Neural cell (in vitro differentiated cells): ENCODE measurements at regions not wholly inside any gene's neighbourhood (a gene's known extent, or its start where the extent isn't known, plus 50 kb on each side); places are given as distances from the start of the nearest gene placed in this dataset.

Experiments
- H2AFZ ChIP-seq: fragments of 200-600, 300-800 bp; sonication (generic), shearing (Covaris generic); 2 replicates; pipeline ENCODE4 v1.6.0; 2014; ENCODE audit warnings: low read depth, mild to moderate bottlenecking, antibody characterized with exemption, low read length, moderate library complexity
- H3F3A ChIP-seq: fragments of 200-600 bp; shearing (Covaris generic); 2 replicates; pipeline ENCODE4 v1.6.1; 2016; ENCODE audit warnings: mild to moderate bottlenecking, moderate library complexity, mixed read lengths, antibody characterized with exemption, low read length; ENCODE audit not compliant: insufficient read depth, poor library complexity, severe bottlenecking
- H3K27ac ChIP-seq: fragments of 200-600, 300-800 bp; sonication (generic), shearing (Covaris generic); 2 replicates; pipeline ENCODE4 v1.5.1; 2014; ENCODE audit warnings: mild to moderate bottlenecking, low read length, moderate library complexity
- H3K27me3 ChIP-seq: fragments of 300-800, 200-600 bp; sonication (generic), shearing (Covaris generic); 2 replicates; pipeline ENCODE4 v1.6.0; 2014; ENCODE audit warnings: mild to moderate bottlenecking, low read depth, low read length, moderate library complexity; ENCODE audit not compliant: insufficient read depth
- H3K36me3 ChIP-seq: fragments of 300-800, 200-600 bp; sonication (generic), shearing (Covaris generic); 2 replicates; pipeline ENCODE4 v1.5.1; 2014; ENCODE audit warnings: mild to moderate bottlenecking, antibody characterized with exemption, low read length, moderate library complexity; ENCODE audit not compliant: insufficient read depth
- H3K4me2 ChIP-seq: fragments of 300-800, 200-600 bp; sonication (generic), shearing (Covaris generic); 2 replicates; pipeline ENCODE4 v1.6.0; 2014; ENCODE audit warnings: mild to moderate bottlenecking, low read length
- H3K4me3 ChIP-seq: fragments of 300-800, 200-600 bp; sonication (generic), shearing (Covaris generic); 2 replicates; pipeline ENCODE4 v1.5.1; 2014; ENCODE audit warnings: mild to moderate bottlenecking, low read length, moderate library complexity
- H3K79me2 ChIP-seq: fragments of 200-600 bp; shearing (Covaris generic); replicated peaks from 2 replicates; pipeline ENCODE4 v1.6.0; 2014; ENCODE audit warnings: mild to moderate bottlenecking, low read length, moderate library complexity; ENCODE audit not compliant: insufficient read depth
- H3K9ac ChIP-seq: fragments of 300-800, 200-600 bp; sonication (generic), shearing (Covaris generic); 2 replicates; pipeline ENCODE4 v1.6.1; 2016; ENCODE audit warnings: mild to moderate bottlenecking, low read length, mixed read lengths
- H3K9me2 ChIP-seq: fragments of 200-600 bp; shearing (Covaris generic); 2 replicates; pipeline ENCODE4 v1.6.1; 2016; ENCODE audit warnings: mild to moderate bottlenecking, low read length, mixed read lengths; ENCODE audit not compliant: insufficient read depth
- H3K9me3 ChIP-seq: fragments of 200-600, 300-800 bp; sonication (generic), shearing (Covaris generic); 2 replicates; pipeline ENCODE4 v1.6.1; 2016; ENCODE audit warnings: mild to moderate bottlenecking, mixed run types, low read length, moderate library complexity, mixed read lengths
- H4K20me1 ChIP-seq: fragments of 200-600 bp; shearing (Covaris generic); 2 replicates; pipeline ENCODE4 v1.6.1; 2016; ENCODE audit warnings: mild to moderate bottlenecking, mixed run types; ENCODE audit not compliant: insufficient read depth
- EP300 ChIP-seq: fragments of 450-650 bp; conservative IDR thresholded peaks from 2 replicates; pipeline ENCODE4 v1.6.1; 2014; ENCODE audit warnings: antibody characterized with exemption, mild to moderate bottlenecking, moderate library complexity; ENCODE audit not compliant: poor library complexity, severe bottlenecking
- EZH2 ChIP-seq: fragments of 200-600, 300-800 bp; shearing (Covaris generic), sonication (generic); IDR thresholded peaks from 2 replicates; pipeline ENCODE4 v1.6.1; 2014; ENCODE audit warnings: antibody characterized with exemption, low read length, borderline replicate concordance, mild to moderate bottlenecking; ENCODE audit not compliant: insufficient read depth, poor library complexity, severe bottlenecking
- MXI1 ChIP-seq: fragments of 450-650 bp; conservative IDR thresholded peaks from 2 replicates; pipeline ENCODE4 v1.6.1; 2014; ENCODE audit warnings: antibody characterized with exemption, mild to moderate bottlenecking; ENCODE audit not compliant: poor library complexity, severe bottlenecking
- POLR2AphosphoS5 ChIP-seq: IDR thresholded peaks from 2 replicates; pipeline ENCODE4 v1.6.1; 2012
- RAD21 ChIP-seq: fragments of 450-650 bp; conservative IDR thresholded peaks from 2 replicates; pipeline ENCODE4 v1.6.1; 2014; ENCODE audit warnings: antibody characterized with exemption, mild to moderate bottlenecking, moderate library complexity
- SMC3 ChIP-seq: fragments of 450-650 bp; conservative IDR thresholded peaks from 2 replicates; pipeline ENCODE4 v1.6.1; 2014; ENCODE audit warnings: antibody characterized with exemption, mild to moderate bottlenecking, moderate library complexity; ENCODE audit not compliant: poor library complexity
- TAF1 ChIP-seq: IDR thresholded peaks from 2 replicates; pipeline ENCODE4 v1.6.1; 2012; ENCODE audit warnings: low read depth
- TF ChIP-seq, protein P1 (sequence below): fragments of 450-650 bp; IDR thresholded peaks from 2 replicates; pipeline ENCODE4 v1.5.1; 2014; ENCODE audit warnings: antibody characterized with exemption, mild to moderate bottlenecking, moderate library complexity; ENCODE audit not compliant: poor library complexity, severe bottlenecking
- TF ChIP-seq, protein P2 (sequence below): IDR thresholded peaks from 2 replicates; pipeline ENCODE4 v1.6.1; 2012; ENCODE audit warnings: borderline replicate concordance

DNA sequence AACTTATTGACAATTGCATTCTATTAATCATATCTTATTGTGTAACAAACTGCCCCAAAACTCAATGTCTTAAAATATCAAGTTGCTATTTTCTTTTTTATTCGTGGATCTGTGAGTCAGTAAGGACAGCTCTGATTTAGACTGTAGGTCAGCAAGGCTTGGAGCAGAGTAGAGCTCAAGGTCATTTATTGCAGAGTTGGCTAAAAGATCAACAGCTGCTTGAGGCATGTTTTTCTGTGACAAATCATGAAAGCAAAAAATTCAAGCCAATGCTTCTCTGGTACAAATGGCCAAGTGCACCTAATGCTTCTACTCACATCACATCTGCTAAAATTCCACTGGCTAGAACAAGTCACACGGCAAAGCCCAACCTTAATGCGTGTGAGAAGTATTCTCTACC, 497.7 kb upstream of the LRATD1 start:
- no peaks in the 10 kb centered on the region for H3K27me3 ChIP-seq
- H3K9ac ChIP-seq: no peak overlapping the region
- H3K4me3 ChIP-seq: no peak overlapping the region
- TF ChIP-seq RAD21 (no peak), POLR2AphosphoS5 (no peak), TAF1 (no peak), MXI1 (no peak), SMC3 (no peak), EZH2 (no peak), EP300 (no peak)
- TF ChIP-seq, protein P1, sequence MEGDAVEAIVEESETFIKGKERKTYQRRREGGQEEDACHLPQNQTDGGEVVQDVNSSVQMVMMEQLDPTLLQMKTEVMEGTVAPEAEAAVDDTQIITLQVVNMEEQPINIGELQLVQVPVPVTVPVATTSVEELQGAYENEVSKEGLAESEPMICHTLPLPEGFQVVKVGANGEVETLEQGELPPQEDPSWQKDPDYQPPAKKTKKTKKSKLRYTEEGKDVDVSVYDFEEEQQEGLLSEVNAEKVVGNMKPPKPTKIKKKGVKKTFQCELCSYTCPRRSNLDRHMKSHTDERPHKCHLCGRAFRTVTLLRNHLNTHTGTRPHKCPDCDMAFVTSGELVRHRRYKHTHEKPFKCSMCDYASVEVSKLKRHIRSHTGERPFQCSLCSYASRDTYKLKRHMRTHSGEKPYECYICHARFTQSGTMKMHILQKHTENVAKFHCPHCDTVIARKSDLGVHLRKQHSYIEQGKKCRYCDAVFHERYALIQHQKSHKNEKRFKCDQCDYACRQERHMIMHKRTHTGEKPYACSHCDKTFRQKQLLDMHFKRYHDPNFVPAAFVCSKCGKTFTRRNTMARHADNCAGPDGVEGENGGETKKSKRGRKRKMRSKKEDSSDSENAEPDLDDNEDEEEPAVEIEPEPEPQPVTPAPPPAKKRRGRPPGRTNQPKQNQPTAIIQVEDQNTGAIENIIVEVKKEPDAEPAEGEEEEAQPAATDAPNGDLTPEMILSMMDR: no peak
- TF ChIP-seq, protein P2, sequence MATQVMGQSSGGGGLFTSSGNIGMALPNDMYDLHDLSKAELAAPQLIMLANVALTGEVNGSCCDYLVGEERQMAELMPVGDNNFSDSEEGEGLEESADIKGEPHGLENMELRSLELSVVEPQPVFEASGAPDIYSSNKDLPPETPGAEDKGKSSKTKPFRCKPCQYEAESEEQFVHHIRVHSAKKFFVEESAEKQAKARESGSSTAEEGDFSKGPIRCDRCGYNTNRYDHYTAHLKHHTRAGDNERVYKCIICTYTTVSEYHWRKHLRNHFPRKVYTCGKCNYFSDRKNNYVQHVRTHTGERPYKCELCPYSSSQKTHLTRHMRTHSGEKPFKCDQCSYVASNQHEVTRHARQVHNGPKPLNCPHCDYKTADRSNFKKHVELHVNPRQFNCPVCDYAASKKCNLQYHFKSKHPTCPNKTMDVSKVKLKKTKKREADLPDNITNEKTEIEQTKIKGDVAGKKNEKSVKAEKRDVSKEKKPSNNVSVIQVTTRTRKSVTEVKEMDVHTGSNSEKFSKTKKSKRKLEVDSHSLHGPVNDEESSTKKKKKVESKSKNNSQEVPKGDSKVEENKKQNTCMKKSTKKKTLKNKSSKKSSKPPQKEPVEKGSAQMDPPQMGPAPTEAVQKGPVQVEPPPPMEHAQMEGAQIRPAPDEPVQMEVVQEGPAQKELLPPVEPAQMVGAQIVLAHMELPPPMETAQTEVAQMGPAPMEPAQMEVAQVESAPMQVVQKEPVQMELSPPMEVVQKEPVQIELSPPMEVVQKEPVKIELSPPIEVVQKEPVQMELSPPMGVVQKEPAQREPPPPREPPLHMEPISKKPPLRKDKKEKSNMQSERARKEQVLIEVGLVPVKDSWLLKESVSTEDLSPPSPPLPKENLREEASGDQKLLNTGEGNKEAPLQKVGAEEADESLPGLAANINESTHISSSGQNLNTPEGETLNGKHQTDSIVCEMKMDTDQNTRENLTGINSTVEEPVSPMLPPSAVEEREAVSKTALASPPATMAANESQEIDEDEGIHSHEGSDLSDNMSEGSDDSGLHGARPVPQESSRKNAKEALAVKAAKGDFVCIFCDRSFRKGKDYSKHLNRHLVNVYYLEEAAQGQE: no peak
- no peaks in the 10 kb centered on the region for H3K9me2 ChIP-seq
- H3K79me2 ChIP-seq: no peaks in the 10 kb centered on the region
- H3K36me3 ChIP-seq: no peaks in the 10 kb centered on the region
- no peak overlapping the region for H2AFZ ChIP-seq
- no peak overlapping the region for H3K27ac ChIP-seq
- no peaks in the 10 kb centered on the region for H4K20me1 ChIP-seq
- no peaks in the 10 kb centered on the region for H3K9me3 ChIP-seq
- H3F3A ChIP-seq: no peaks in the 10 kb centered on the region
- H3K4me2 ChIP-seq: no peak overlapping the region

DNA sequence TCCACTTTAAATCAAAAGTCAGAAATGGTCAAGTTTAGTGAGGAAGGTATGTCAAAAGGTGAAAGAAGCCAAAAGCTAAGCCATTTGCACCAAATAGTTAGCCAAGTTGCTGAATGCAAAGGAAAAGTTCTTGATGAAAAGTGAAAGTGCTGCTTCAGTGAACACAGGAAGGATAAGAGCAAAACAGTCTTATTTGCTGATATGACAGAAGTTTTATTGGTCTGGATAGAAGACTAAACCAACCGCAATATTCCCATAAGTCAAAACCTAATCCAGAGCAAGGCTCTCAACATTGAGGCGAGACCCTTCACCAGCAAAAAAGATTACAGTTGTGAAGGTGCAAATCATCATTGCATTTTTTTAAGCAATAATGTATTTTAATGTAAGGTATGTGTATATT, 496.5 kb upstream of the LRATD1 start:
- H3K4me3 ChIP-seq: no peak overlapping the region
- H3K27me3 ChIP-seq: no peaks in the 10 kb centered on the region
- no peaks in the 10 kb centered on the region for H4K20me1 ChIP-seq
- H3K4me2 ChIP-seq: no peak overlapping the region
- H3K36me3 ChIP-seq: no peaks in the 10 kb centered on the region
- H3K9me3 ChIP-seq: no peaks in the 10 kb centered on the region
- no peak overlapping the region for H3K27ac ChIP-seq
- H3F3A ChIP-seq: no peaks in the 10 kb centered on the region
- H3K9ac ChIP-seq: no peak overlapping the region
- TF ChIP-seq EZH2 (no peak), EP300 (no peak), RAD21 (no peak), POLR2AphosphoS5 (no peak), MXI1 (no peak), SMC3 (no peak), TAF1 (no peak)
- TF ChIP-seq, protein P1: no peak
- TF ChIP-seq, protein P2: no peak
- H2AFZ ChIP-seq: no peak overlapping the region
- no peaks in the 10 kb centered on the region for H3K9me2 ChIP-seq
- H3K79me2 ChIP-seq: no peaks in the 10 kb centered on the region
